ENCODE measurements at regions not wholly inside any gene's neighbourhood (a gene's known extent, or its start where the extent isn't known, plus 50 kb on each side); places are given as distances from the start of the nearest gene placed in this dataset.
A peak's percentile ranks its signal among the peaks of the same experiment; 100 is the strongest.
"Not testable (repeated sequence)": the region's sequence is repeated elsewhere in the genome, so short reads cannot be mapped to it uniquely, and the experiment has no call there.

DNA sequence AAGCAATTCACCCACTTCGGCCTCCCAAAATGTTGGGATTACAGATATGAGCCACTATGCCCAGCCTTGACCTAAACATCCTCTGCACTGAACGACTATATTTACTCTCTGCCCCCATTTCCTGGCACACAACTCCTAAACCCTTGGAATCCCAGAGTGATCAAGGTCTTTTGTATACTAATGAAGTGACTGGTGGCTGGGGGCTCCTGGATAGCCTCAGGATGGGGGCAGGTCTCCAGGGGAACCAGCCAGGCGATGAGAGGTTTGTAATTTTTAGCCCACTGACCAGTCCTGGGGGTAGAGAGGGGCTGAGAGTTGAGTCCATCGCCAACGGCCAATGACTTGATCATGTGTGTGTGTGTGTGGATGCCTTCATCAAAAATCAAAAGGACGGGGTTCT, 71.1 kb downstream of the FAM50B start:
- DNase-seq (ENCODE audit: low read depth): no peak
- TF ChIP-seq, protein P1, sequence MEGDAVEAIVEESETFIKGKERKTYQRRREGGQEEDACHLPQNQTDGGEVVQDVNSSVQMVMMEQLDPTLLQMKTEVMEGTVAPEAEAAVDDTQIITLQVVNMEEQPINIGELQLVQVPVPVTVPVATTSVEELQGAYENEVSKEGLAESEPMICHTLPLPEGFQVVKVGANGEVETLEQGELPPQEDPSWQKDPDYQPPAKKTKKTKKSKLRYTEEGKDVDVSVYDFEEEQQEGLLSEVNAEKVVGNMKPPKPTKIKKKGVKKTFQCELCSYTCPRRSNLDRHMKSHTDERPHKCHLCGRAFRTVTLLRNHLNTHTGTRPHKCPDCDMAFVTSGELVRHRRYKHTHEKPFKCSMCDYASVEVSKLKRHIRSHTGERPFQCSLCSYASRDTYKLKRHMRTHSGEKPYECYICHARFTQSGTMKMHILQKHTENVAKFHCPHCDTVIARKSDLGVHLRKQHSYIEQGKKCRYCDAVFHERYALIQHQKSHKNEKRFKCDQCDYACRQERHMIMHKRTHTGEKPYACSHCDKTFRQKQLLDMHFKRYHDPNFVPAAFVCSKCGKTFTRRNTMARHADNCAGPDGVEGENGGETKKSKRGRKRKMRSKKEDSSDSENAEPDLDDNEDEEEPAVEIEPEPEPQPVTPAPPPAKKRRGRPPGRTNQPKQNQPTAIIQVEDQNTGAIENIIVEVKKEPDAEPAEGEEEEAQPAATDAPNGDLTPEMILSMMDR (IDR thresholded peaks at IDR 0.05; ENCODE audit: insufficient read depth, low read depth, low read length): no peak
- H3K4me3 ChIP-seq (ENCODE audit: low read depth, low read length): no peak overlapping the region

- no peak overlapping the region for H3K4me3 ChIP-seq (ENCODE audit: low read depth, low read length)
- TF ChIP-seq, protein P1 (IDR thresholded peaks at IDR 0.05; ENCODE audit: insufficient read depth, low read depth, low read length): no peak
- DNase-seq (ENCODE audit: low read depth): no peak
Observed at GRCh38 chr6:3921663-3922062, 72.5 kb downstream of the FAM50B start.

GRCh38 chr6:3922619-3923018, 73.4 kb downstream of the FAM50B start:
- not testable (repeated sequence) for DNase-seq (ENCODE audit: low read depth); H3K4me3 ChIP-seq (ENCODE audit: low read depth, low read length)

DNA sequence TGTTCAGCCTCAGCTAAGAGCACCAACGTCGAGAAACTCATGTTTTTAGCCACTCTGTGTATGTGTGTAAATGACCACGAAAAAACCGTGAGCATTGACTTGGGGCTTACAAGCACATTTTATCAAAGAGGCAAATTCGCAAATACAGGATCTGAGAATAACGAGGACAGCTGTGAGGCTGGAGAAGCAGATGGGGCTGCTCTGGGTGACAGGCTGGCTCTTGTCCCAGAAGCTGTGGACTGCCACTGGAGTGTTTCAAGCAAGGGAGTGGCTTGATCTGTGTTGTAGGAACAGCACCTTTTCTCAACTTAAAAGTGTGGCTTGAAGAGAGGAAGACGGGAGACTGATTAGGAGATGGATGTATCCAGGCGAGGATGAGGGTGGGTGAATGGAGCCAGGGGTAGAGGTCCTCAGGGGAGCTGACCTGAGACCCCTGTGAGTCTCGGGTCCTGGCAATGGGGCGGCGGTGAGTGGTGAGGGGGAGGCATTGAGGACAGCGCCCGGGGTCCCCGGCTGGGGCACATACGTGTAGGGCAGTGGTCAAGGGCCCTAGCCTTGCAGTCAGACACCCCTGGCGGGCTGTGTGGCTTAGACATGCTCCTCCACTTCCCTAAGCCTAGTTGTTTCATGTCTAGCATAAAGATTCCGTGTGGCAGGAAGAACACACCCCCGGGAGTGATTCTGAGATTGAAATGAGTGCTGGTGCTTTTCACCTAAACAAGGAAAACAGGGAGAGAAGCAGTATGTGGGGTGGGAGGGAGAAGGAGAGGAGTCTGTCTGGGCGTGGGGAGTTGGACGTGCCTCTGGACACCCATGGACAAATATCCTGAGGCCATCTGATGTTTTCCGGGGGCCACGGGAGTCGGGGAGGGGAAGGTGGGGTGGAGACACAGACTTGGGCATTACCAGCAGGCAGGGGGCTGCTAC, 76.3 kb downstream of the FAM50B start:
- H3K4me3 ChIP-seq (ENCODE audit: low read depth, low read length): peak overlapping the region; percentile 15
- peak; percentile 34 for DNase-seq (ENCODE audit: low read depth)

GRCh38 chr6:3926150-3926482, 76.9 kb downstream of the FAM50B start:
- TF ChIP-seq, protein P1 (IDR thresholded peaks at IDR 0.05; ENCODE audit: insufficient read depth, low read depth, low read length): no peak
- DNase-seq (ENCODE audit: low read depth): peak; percentile 26
- H3K4me3 ChIP-seq (ENCODE audit: low read depth, low read length): peak overlapping the region; percentile 15

DNA sequence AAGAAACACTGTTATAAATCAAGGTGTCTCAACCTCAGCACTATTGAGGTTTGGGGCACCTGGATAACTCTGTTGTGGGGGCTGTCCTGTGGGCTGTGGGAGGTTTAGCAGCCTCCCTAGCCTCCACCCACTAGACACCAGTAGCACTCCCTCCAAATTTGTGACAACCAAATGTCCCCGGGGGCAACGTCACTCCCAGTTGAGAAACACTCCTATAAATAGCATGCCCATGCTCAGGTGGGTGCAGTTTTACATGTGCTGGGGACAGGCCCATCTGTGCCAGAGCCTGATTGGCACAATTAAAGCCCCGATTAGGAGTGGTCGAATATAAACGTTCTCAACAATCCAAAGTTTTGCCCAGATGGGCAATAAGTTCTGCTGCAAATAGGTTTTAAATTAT, 78.9 kb downstream of the FAM50B start:
- TF ChIP-seq, protein P1 (IDR thresholded peaks at IDR 0.05; ENCODE audit: insufficient read depth, low read depth, low read length): no peak
- H3K4me3 ChIP-seq (ENCODE audit: low read depth, low read length): no peak overlapping the region
- DNase-seq (ENCODE audit: low read depth): no peak

DNA sequence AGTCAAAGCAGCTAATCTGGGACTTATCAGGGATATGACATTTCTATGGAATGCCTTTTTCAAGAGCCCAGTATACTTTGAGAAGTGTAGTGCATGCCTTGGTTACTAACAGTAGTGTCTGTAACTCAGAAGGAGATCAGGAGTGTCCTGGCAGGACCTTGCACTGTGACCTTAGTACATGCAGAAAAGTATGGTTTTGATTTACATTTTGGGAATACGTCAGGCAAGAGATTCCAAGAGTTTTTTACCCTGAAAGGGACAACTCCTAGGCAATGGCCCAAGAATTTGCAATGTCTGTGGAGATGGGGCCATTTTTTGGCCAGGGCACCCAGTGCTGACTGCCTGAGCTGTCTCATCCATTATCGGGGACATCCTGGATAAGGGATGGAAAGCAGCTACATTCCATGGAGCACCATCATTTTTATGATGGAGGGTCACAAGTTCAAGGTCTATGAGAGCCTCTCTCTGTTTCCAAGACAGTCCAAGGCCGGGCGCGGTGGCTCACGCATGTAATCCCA, 80.2 kb downstream of the FAM50B start:
- DNase-seq (ENCODE audit: low read depth): peak; percentile 85
- no peak overlapping the region for H3K4me3 ChIP-seq (ENCODE audit: low read depth, low read length)
- TF ChIP-seq, protein P1 (IDR thresholded peaks at IDR 0.05; ENCODE audit: insufficient read depth, low read depth, low read length): no peak

GRCh38 chr6:3937438-3937837, 88.3 kb downstream of the FAM50B start:
- H3K4me3 ChIP-seq (ENCODE audit: low read depth, low read length): no peak overlapping the region
- DNase-seq (ENCODE audit: low read depth): no peak
- TF ChIP-seq, protein P1 (IDR thresholded peaks at IDR 0.05; ENCODE audit: insufficient read depth, low read depth, low read length): no peak

All from fibroblast of villous mesenchyme (primary cell).